ENCODE measurements at regions not wholly inside any gene's neighbourhood (a gene's known extent, or its start where the extent isn't known, plus 50 kb on each side); places are given as distances from the start of the nearest gene placed in this dataset.

DNA sequence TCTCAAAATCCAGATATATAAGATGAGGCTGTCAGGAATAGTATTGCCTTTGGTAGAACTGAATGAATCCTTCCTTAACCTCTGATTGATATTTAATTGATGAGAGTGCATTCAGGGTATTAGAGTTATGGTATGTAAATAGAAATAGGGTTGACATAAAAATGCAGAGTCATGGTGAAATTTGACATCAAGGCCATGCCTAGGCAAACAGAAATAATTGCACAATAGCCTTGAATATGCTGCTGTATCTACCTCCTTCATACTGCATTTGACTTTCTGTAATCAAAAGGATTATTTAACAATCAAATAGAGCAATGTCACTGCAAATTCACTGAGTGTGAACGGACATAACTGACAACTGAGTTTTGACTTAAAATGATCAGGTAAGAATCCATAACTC is 1316.3 kb downstream of the STIM2 start:
- CTCF ChIA-PET, result no interaction called here
- no peak for DNase-seq
- no peaks in the 10 kb centered on the region for H3K36me3 Mint-ChIP-seq

GRCh38 chr4:28177641-28178040 is 1317.0 kb downstream of the STIM2 start:
- ChIA-PET CTCF (no interaction called here), POLR2A (no interaction called here)
- no peak overlapping the region for H3K4me3 Mint-ChIP-seq

More for the DNA sequence above, 1316.3 kb downstream of the STIM2 start:
- H3K27me3 ChIP-seq (ENCODE audit: insufficient read depth, low read length, poor library complexity, severe bottlenecking), result no peaks in the 10 kb centered on the region
- Mint-ChIP-seq H3K4me3 (no peak overlapping the region), H3K4me1 (no peaks in the 10 kb centered on the region), H3K9me3 (peaks cover 1 to 15% (median 7%) of the 10 kb centered on the region in 5 donors), H3K27me3 (no peaks in the 10 kb centered on the region), H3K27ac (no peak overlapping the region)
- H3K4me1 ChIP-seq (ENCODE audit: insufficient read depth, low read length), result no peaks in the 10 kb centered on the region
- H3K36me3 ChIP-seq (ENCODE audit: insufficient read depth, low read length), result no peaks in the 10 kb centered on the region
- H3K4me3 ChIP-seq (ENCODE audit: low read length), result no peak overlapping the region
- no peak overlapping the region for H3K27ac ChIP-seq (ENCODE audit: low read depth, low read length)
- POLR2A ChIA-PET, result no interaction called here
- no peaks in the 10 kb centered on the region for H3K9me3 ChIP-seq (ENCODE audit: low read length)

DNA sequence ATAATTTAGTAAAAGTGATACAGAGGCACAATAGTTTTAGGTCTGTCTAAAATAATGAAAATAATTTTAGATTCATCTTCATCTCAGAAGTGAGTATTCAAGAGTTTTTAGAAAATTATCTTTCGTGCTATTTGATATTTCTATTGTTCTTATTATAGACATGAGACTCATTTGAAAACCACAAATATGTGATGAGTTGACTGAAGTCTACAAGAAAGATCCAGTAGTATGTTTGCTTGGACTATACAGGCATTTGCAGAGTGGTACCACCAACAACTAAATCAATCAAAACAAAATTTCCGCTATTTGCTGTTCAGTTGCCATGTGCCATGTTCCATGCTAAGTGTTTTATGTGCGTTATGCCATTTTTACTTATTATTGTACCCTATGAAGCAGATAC is 1318.5 kb downstream of the STIM2 start:
- ChIA-PET POLR2A (no interaction called here), CTCF (no interaction called here)
- Mint-ChIP-seq H3K36me3 (no peaks in the 10 kb centered on the region), H3K27ac (no peak overlapping the region), H3K9me3 (peaks cover 3 to 15% (median 5%) of the 10 kb centered on the region in 5 donors), H3K27me3 (no peaks in the 10 kb centered on the region), H3K4me1 (no peaks in the 10 kb centered on the region), H3K4me3 (no peak overlapping the region)
- Histone ChIP-seq H3K4me3 (ENCODE audit: low read length) (no peak overlapping the region), H3K36me3 (ENCODE audit: insufficient read depth, low read length) (no peaks in the 10 kb centered on the region), H3K9me3 (ENCODE audit: low read length) (no peaks in the 10 kb centered on the region), H3K27me3 (ENCODE audit: insufficient read depth, low read length, poor library complexity, severe bottlenecking) (no peaks in the 10 kb centered on the region), H3K4me1 (ENCODE audit: insufficient read depth, low read length) (no peaks in the 10 kb centered on the region), H3K27ac (ENCODE audit: low read depth, low read length) (no peak overlapping the region)
- no peak for DNase-seq

More at GRCh38 chr4:28177641-28178040, 1317.0 kb downstream of the STIM2 start:
- no peak for DNase-seq
- peaks cover 1 to 19% (median 10%) of the 10 kb centered on the region in 5 donors for H3K9me3 Mint-ChIP-seq
- H3K27me3 Mint-ChIP-seq, result no peaks in the 10 kb centered on the region
- Histone ChIP-seq H3K36me3 (ENCODE audit: insufficient read depth, low read length) (no peaks in the 10 kb centered on the region), H3K9me3 (ENCODE audit: low read length) (no peaks in the 10 kb centered on the region), H3K4me1 (ENCODE audit: insufficient read depth, low read length) (no peaks in the 10 kb centered on the region), H3K4me3 (ENCODE audit: low read length) (no peak overlapping the region), H3K27me3 (ENCODE audit: insufficient read depth, low read length, poor library complexity, severe bottlenecking) (no peaks in the 10 kb centered on the region), H3K27ac (ENCODE audit: low read depth, low read length) (no peak overlapping the region)
- H3K36me3 Mint-ChIP-seq, result no peaks in the 10 kb centered on the region
- H3K4me1 Mint-ChIP-seq, result no peaks in the 10 kb centered on the region
- H3K27ac Mint-ChIP-seq, result no peak overlapping the region

- H3K9me3 Mint-ChIP-seq, result peaks cover 6 to 20% (median 13%) of the 10 kb centered on the region in 5 donors
- H3K4me3 ChIP-seq (ENCODE audit: low read length), result no peak overlapping the region
- no peaks in the 10 kb centered on the region for H3K9me3 ChIP-seq (ENCODE audit: low read length)
- no peak for DNase-seq
- H3K36me3 ChIP-seq (ENCODE audit: insufficient read depth, low read length), result no peaks in the 10 kb centered on the region
- H3K4me3 Mint-ChIP-seq, result no peak overlapping the region
- no peaks in the 10 kb centered on the region for H3K4me1 ChIP-seq (ENCODE audit: insufficient read depth, low read length)
- ChIA-PET CTCF (no interaction called here), POLR2A (no interaction called here)
- no peaks in the 10 kb centered on the region for H3K36me3 Mint-ChIP-seq
- no peak overlapping the region for H3K27ac ChIP-seq (ENCODE audit: low read depth, low read length)
- no peaks in the 10 kb centered on the region for H3K27me3 Mint-ChIP-seq
- H3K27me3 ChIP-seq (ENCODE audit: insufficient read depth, low read length, poor library complexity, severe bottlenecking), result no peaks in the 10 kb centered on the region
- H3K4me1 Mint-ChIP-seq, result no peaks in the 10 kb centered on the region
- no peak overlapping the region for H3K27ac Mint-ChIP-seq
These were observed 1348.8 kb downstream of the STIM2 start for GRCh38 chr4:28209371-28209924.

GRCh38 chr4:28211676-28212470 is 1351.2 kb downstream of the STIM2 start:
- peaks cover 6 to 19% (median 16%) of the 10 kb centered on the region in 5 donors for H3K9me3 Mint-ChIP-seq
- CTCF ChIA-PET, result no interaction called here
- no peak overlapping the region for H3K4me3 ChIP-seq (ENCODE audit: low read length)
- H3K27me3 ChIP-seq (ENCODE audit: insufficient read depth, low read length, poor library complexity, severe bottlenecking), result no peaks in the 10 kb centered on the region
- H3K4me1 ChIP-seq (ENCODE audit: insufficient read depth, low read length), result no peaks in the 10 kb centered on the region
- POLR2A ChIA-PET, result no interaction called here
- H3K27me3 Mint-ChIP-seq, result no peaks in the 10 kb centered on the region
- no peak overlapping the region for H3K27ac Mint-ChIP-seq
- no peaks in the 10 kb centered on the region for H3K36me3 ChIP-seq (ENCODE audit: insufficient read depth, low read length)
- H3K27ac ChIP-seq (ENCODE audit: low read depth, low read length), result no peak overlapping the region
- H3K4me3 Mint-ChIP-seq, result no peak overlapping the region
- H3K9me3 ChIP-seq (ENCODE audit: low read length), result no peaks in the 10 kb centered on the region
- no peak for DNase-seq
- no peaks in the 10 kb centered on the region for H3K36me3 Mint-ChIP-seq
- H3K4me1 Mint-ChIP-seq, result no peaks in the 10 kb centered on the region

DNA sequence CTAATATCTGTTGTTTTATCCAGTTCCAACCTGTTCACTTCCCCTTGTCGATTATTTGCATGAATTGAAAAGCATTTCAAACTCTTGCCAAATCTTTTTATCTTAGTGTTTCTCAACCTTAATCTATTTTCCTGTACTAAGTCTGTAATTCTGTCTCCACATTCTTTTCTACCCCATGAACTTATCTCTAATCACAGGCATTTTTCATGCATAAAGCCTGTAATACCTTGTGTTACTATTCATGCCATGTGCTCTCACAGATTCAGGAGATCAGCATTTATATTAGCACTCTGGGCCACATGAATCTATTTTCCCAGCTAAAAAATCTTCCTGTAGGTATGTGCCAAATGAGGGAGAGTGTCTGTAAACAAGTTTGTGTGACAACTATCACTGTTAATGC is 1360.9 kb downstream of the STIM2 start:
- Histone ChIP-seq H3K27ac (ENCODE audit: low read depth, low read length) (no peak overlapping the region), H3K4me3 (ENCODE audit: low read length) (no peak overlapping the region), H3K27me3 (ENCODE audit: insufficient read depth, low read length, poor library complexity, severe bottlenecking) (no peaks in the 10 kb centered on the region), H3K36me3 (ENCODE audit: insufficient read depth, low read length) (no peaks in the 10 kb centered on the region), H3K9me3 (ENCODE audit: low read length) (no peaks in the 10 kb centered on the region), H3K4me1 (ENCODE audit: insufficient read depth, low read length) (no peaks in the 10 kb centered on the region)
- H3K4me3 Mint-ChIP-seq, result no peak overlapping the region
- no peaks in the 10 kb centered on the region for H3K27me3 Mint-ChIP-seq
- POLR2A ChIA-PET, result no interaction called here
- H3K4me1 Mint-ChIP-seq, result no peaks in the 10 kb centered on the region
- DNase-seq, result no peak
- H3K9me3 Mint-ChIP-seq, result peaks cover 0 to 17% (median 10%) of the 10 kb centered on the region in 5 donors
- H3K36me3 Mint-ChIP-seq, result no peaks in the 10 kb centered on the region
- CTCF ChIA-PET, result no interaction called here
- no peak overlapping the region for H3K27ac Mint-ChIP-seq

DNA sequence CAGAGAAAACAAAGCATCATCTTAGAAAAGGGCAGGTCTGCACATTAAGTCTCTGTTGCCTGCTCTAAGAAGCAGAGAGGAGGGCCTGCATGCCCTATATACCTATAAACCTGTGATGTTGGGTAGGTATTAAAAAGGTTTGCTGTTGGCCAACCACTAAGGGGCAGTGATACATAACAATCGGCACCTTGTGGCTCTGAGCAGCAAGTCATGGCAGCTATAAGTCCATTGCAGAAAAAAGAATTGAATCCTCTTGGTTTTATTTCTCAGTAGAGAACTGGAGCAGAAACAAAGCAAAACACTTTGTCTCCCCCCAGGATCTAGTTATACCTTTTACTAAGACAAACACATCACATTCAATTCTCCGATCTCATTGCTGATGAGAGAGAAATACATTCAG is 1364.4 kb downstream of the STIM2 start:
- Histone ChIP-seq H3K9me3 (ENCODE audit: low read length) (no peaks in the 10 kb centered on the region), H3K4me1 (ENCODE audit: insufficient read depth, low read length) (no peaks in the 10 kb centered on the region), H3K27me3 (ENCODE audit: insufficient read depth, low read length, poor library complexity, severe bottlenecking) (no peaks in the 10 kb centered on the region), H3K27ac (ENCODE audit: low read depth, low read length) (no peak overlapping the region), H3K36me3 (ENCODE audit: insufficient read depth, low read length) (no peaks in the 10 kb centered on the region), H3K4me3 (ENCODE audit: low read length) (no peak overlapping the region)
- H3K4me3 Mint-ChIP-seq, result no peak overlapping the region
- ChIA-PET CTCF (no interaction called here), POLR2A (no interaction called here)
- no peak overlapping the region for H3K27ac Mint-ChIP-seq
- no peaks in the 10 kb centered on the region for H3K36me3 Mint-ChIP-seq
- peaks cover 2 to 18% (median 14%) of the 10 kb centered on the region in 5 donors for H3K9me3 Mint-ChIP-seq
- H3K4me1 Mint-ChIP-seq, result no peaks in the 10 kb centered on the region
- DNase-seq, result no peak
- H3K27me3 Mint-ChIP-seq, result no peaks in the 10 kb centered on the region

GRCh38 chr4:28225689-28226353 is 1365.2 kb downstream of the STIM2 start:
- Histone ChIP-seq H3K9me3 (ENCODE audit: low read length) (no peaks in the 10 kb centered on the region), H3K27me3 (ENCODE audit: insufficient read depth, low read length, poor library complexity, severe bottlenecking) (no peaks in the 10 kb centered on the region), H3K4me3 (ENCODE audit: low read length) (no peak overlapping the region), H3K36me3 (ENCODE audit: insufficient read depth, low read length) (no peaks in the 10 kb centered on the region), H3K27ac (ENCODE audit: low read depth, low read length) (no peak overlapping the region), H3K4me1 (ENCODE audit: insufficient read depth, low read length) (no peaks in the 10 kb centered on the region)
- no peaks in the 10 kb centered on the region for H3K27me3 Mint-ChIP-seq
- no peak overlapping the region for H3K4me3 Mint-ChIP-seq
- no peak overlapping the region for H3K27ac Mint-ChIP-seq
- ChIA-PET CTCF (no interaction called here), POLR2A (no interaction called here)
- no peak for DNase-seq
- no peaks in the 10 kb centered on the region for H3K4me1 Mint-ChIP-seq
- peaks cover 2 to 18% (median 14%) of the 10 kb centered on the region in 5 donors for H3K9me3 Mint-ChIP-seq
- H3K36me3 Mint-ChIP-seq, result no peaks in the 10 kb centered on the region
